ENCODE measurements at regions not wholly inside any gene's neighbourhood (a gene's known extent, or its start where the extent isn't known, plus 50 kb on each side); places are given as distances from the start of the nearest gene placed in this dataset.

- H4K91ac ChIP-seq (ENCODE audit: insufficient read length, low read depth, low read length), result no peak overlapping the region
- WGBS (ENCODE audit: extremely low coverage, insufficient read length, low lambda C conversion rate), result no CpG with 5 or more reads among the region's 6 CpGs
Measured at GRCh38 chr9:120257483-120257882, 322.5 kb downstream of the CDK5RAP2 start.

More at GRCh38 chr9:120257483-120257882, 322.5 kb downstream of the CDK5RAP2 start:
- no peak overlapping the region for H2BK120ac ChIP-seq (ENCODE audit: low read depth, low read length, poor library complexity, severe bottlenecking)
- H4K20me1 ChIP-seq (ENCODE audit: control insufficient read depth, insufficient read depth, insufficient read length), result no peaks in the 10 kb centered on the region
- H3K23ac ChIP-seq (ENCODE audit: insufficient read length, low read depth, low read length), result no peak overlapping the region
- H3T11ph ChIP-seq (ENCODE audit: low read length), result no peak overlapping the region
- H4K8ac ChIP-seq (replicated peaks; ENCODE audit: insufficient read length, low read depth, low read length), result no peak overlapping the region
- H3K23me2 ChIP-seq (ENCODE audit: insufficient read length, low read depth, low read length, poor library complexity, severe bottlenecking), result no peaks in the 10 kb centered on the region
- H3K27ac ChIP-seq (ENCODE audit: insufficient read length, low read depth, low read length), result no peak overlapping the region
- Mint-ChIP-seq H3K27me3 (ENCODE audit: low read depth) (peaks cover 17% of the 10 kb centered on the region), H3K9me3 (no peaks in the 10 kb centered on the region), H3K4me1 (no peaks in the 10 kb centered on the region; a peak in 1 of 4 replicates), H3K36me3 (ENCODE audit: insufficient read depth in 1 of 3, low read depth in 3 of 3) (no peaks in the 10 kb centered on the region), H3K4me3 (no peak overlapping the region), H3K27ac (no peak overlapping the region)
- no peak overlapping the region for H2AK5ac ChIP-seq (ENCODE audit: insufficient read length, low read length)
- H3K14ac ChIP-seq (ENCODE audit: insufficient read depth, low read length), result no peak overlapping the region
- H2BK5ac ChIP-seq (ENCODE audit: insufficient read length, low read length), result no peak overlapping the region
- DNase-seq, result no peak
- H3K79me2 ChIP-seq (ENCODE audit: insufficient read depth, low read length), result no peaks in the 10 kb centered on the region
- no peaks in the 10 kb centered on the region for H3K27me3 ChIP-seq (ENCODE audit: insufficient read depth, low read length)
- TF ChIP-seq CTCF (conservative IDR thresholded peaks at IDR 0.05), result no peak
- no peak overlapping the region for H3K4me2 ChIP-seq (ENCODE audit: insufficient read depth, insufficient read length, low read length)
- H2BK20ac ChIP-seq (ENCODE audit: low read depth, low read length, poor library complexity, severe bottlenecking), result no peak overlapping the region
- H3K79me1 ChIP-seq (ENCODE audit: insufficient read depth, low read depth, low read length, poor library complexity, severe bottlenecking), result no peaks in the 10 kb centered on the region
- no peak overlapping the region for H3K18ac ChIP-seq (ENCODE audit: insufficient read length, low read depth, low read length)
- H4K5ac ChIP-seq (ENCODE audit: insufficient read length, low read depth, low read length), result no peak overlapping the region
- H3K56ac ChIP-seq (ENCODE audit: insufficient read length, low read depth, low read length), result no peak overlapping the region
- H2BK12ac ChIP-seq (ENCODE audit: insufficient read length, low read depth, low read length), result no peak overlapping the region
- H3K9me3 ChIP-seq (ENCODE audit: control insufficient read depth, low read depth, low read length), result no peaks in the 10 kb centered on the region
- no peak overlapping the region for H2AFZ ChIP-seq (ENCODE audit: low read length)
- no peak overlapping the region for H3K4ac ChIP-seq (ENCODE audit: low read depth, low read length)
- no peak overlapping the region for H2BK15ac ChIP-seq (ENCODE audit: low read depth, low read length)
- no peak overlapping the region for H3K9ac ChIP-seq (ENCODE audit: extremely low read depth, insufficient read length, low read length)
- no peaks in the 10 kb centered on the region for H3K4me1 ChIP-seq (ENCODE audit: insufficient read depth, low read length)

All from H9 (cell line).